Endothelial cell of umbilical vein (primary cell): ENCODE measurements at regions not wholly inside any gene's neighbourhood (a gene's known extent, or its start where the extent isn't known, plus 50 kb on each side); places are given as distances from the start of the nearest gene placed in this dataset.

Source experiments
- BruUV-seq: library from RNA; stranded (reverse); fragments of 400-500 nt; replicated peaks from 2 replicates; lab custom pipeline; 2021; lab: Mats Ljungman, UMichigan
- CTCF ChIA-PET: fragments of 300-600, 350-600 bp; sonication (Branson Sonifier 250); formaldehyde crosslinking; loops from one replicate; lab custom pipeline; 2021; ENCODE audit warnings: antibody characterized with exemption, inconsistent platforms; lab: Charles Lee
- POLR2A ChIA-PET: fragments of 300-600, 350-600 bp; sonication (Branson Sonifier 250); formaldehyde crosslinking; loops from one replicate; lab custom pipeline; 2021; ENCODE audit warnings: antibody characterized with exemption, inconsistent platforms; lab: Charles Lee
- DNase-seq: peaks from one replicate; pipeline ENCODE4 v3.0.0-alpha.2; 2011; ENCODE audit warnings: low read depth, low spot score
- FAIRE-seq: peaks from 2 replicates; lab custom pipeline; 2011; peaks lifted over from hg19 to GRCh38; lab: Jason Lieb, UNC
- H2AFZ ChIP-seq: 2 replicates; pipeline ENCODE4 v1.6.0; 2012; ENCODE audit warnings: low read depth, low read length, control low read depth, inconsistent platforms
- H3K27ac ChIP-seq: 2 replicates; pipeline ENCODE4 v1.5.1; 2011; ENCODE audit warnings: low read depth, mild to moderate bottlenecking, control low read depth, low read length, moderate library complexity; ENCODE audit not compliant: insufficient read depth
- H3K27me3 ChIP-seq, 2 experiments: 2 replicates each; pipeline versions ENCODE4 v1.6.0 to v1.6.1; 2011; ENCODE audit warnings: low read length in 2 of 2, mixed read lengths in 1 of 2; ENCODE audit not compliant: control insufficient read depth in 2 of 2, insufficient read depth in 2 of 2
- H3K36me3 ChIP-seq, 2 experiments: 2 replicates in 1 of 2; 3 replicates in 1 of 2; pipeline ENCODE4 v1.5.1; 2011; ENCODE audit warnings: low read length in 2 of 2, mild to moderate bottlenecking in 1 of 2, moderate library complexity in 1 of 2; ENCODE audit not compliant: control insufficient read depth in 2 of 2, insufficient read depth in 2 of 2; ENCODE audit errors: extremely low read depth in 1 of 2
- H3K4me1 ChIP-seq: 3 replicates; pipeline ENCODE4 v1.5.1; 2011; ENCODE audit warnings: mild to moderate bottlenecking, low read length; ENCODE audit not compliant: control insufficient read depth, insufficient read depth; ENCODE audit errors: extremely low read depth
- H3K4me2 ChIP-seq: 2 replicates; pipeline ENCODE4 v1.6.1; 2011; ENCODE audit warnings: low read length, control low read depth, mixed read lengths; ENCODE audit not compliant: insufficient read depth
- H3K4me3 ChIP-seq, 3 experiments: fragments of 200-600 bp in 1 of 3; sonication (generic), shearing (Covaris generic) in 1 of 3; replicated peaks in 1 of 3; 2 replicates each; pipeline ENCODE4 v1.5.1; 2011 to 2016; ENCODE audit warnings: control low read depth in 3 of 3, low read length in 3 of 3, mild to moderate bottlenecking in 2 of 3, inconsistent platforms in 1 of 3, low read depth in 1 of 3, moderate library complexity in 1 of 3; ENCODE audit not compliant: insufficient read depth in 1 of 3
- H3K79me2 ChIP-seq: 2 replicates; pipeline ENCODE4 v1.6.0; 2012; ENCODE audit warnings: low read length, inconsistent platforms; ENCODE audit not compliant: control insufficient read depth, insufficient read depth
- H3K9ac ChIP-seq: replicated peaks from 2 replicates; pipeline ENCODE3; 2011; ENCODE audit warnings: low read length, control low read depth; ENCODE audit not compliant: insufficient read depth; ENCODE audit errors: extremely low read depth
- H3K9me1 ChIP-seq: replicated peaks from 3 replicates; pipeline ENCODE4 v1.6.0; 2011; ENCODE audit warnings: mild to moderate bottlenecking, low read length; ENCODE audit not compliant: control insufficient read depth, insufficient read depth; ENCODE audit errors: extremely low read depth
- H3K9me3 ChIP-seq: replicated peaks from 2 replicates; pipeline ENCODE4 v1.5.1; 2012; ENCODE audit warnings: low read length, inconsistent platforms; ENCODE audit not compliant: control insufficient read depth, insufficient read depth
- H4K20me1 ChIP-seq: replicated peaks from 2 replicates; pipeline ENCODE3; 2011; ENCODE audit warnings: mild to moderate bottlenecking, low read length; ENCODE audit not compliant: control insufficient read depth, insufficient read depth; ENCODE audit errors: extremely low read depth
- EZH2 ChIP-seq: IDR thresholded peaks from 2 replicates; pipeline ENCODE4 v1.6.1; 2012; ENCODE audit warnings: borderline replicate concordance, low read depth, mild to moderate bottlenecking, moderate library complexity, low read length, inconsistent platforms; ENCODE audit not compliant: severe bottlenecking
- FOS ChIP-seq: IDR thresholded peaks from 2 replicates; pipeline ENCODE4 v1.6.1; 2011; ENCODE audit warnings: mild to moderate bottlenecking, low read length, moderate library complexity, borderline replicate concordance; ENCODE audit not compliant: insufficient read depth
- GATA2 ChIP-seq: IDR thresholded peaks from 2 replicates; pipeline ENCODE4 v1.7.0; 2011; ENCODE audit warnings: low read depth, mild to moderate bottlenecking, moderate library complexity, mixed read lengths, low read length; ENCODE audit not compliant: insufficient read length, insufficient read depth
- JUN ChIP-seq: IDR thresholded peaks from 2 replicates; pipeline ENCODE4 v1.6.1; 2011; ENCODE audit warnings: borderline replicate concordance, low read depth; ENCODE audit not compliant: insufficient read length, insufficient read depth
- MYC ChIP-seq: IDR thresholded peaks from one replicate; pipeline ENCODE4 v1.6.1; 2011; ENCODE audit warnings: mild to moderate bottlenecking, low read depth, low read length
- POLR2A ChIP-seq: IDR thresholded peaks from 2 replicates; pipeline ENCODE4 v1.6.1; 2012; ENCODE audit warnings: low read depth, mild to moderate bottlenecking, control low read depth, low read length
- POLR2AphosphoS5 ChIP-seq: IDR thresholded peaks from 2 replicates; pipeline ENCODE4 v1.6.1; 2012; ENCODE audit warnings: low read depth, mild to moderate bottlenecking, control low read depth, low read length, moderate library complexity; ENCODE audit not compliant: insufficient read depth
- dilution Hi-C: fragments of 300-500 bp; cut with MboI; formaldehyde crosslinking; loops from one replicate; pipeline ENCODE4 v1.15.0; 2019; ENCODE audit warnings: low sequenced_read_pairs; ENCODE audit not compliant: extremely low pct_ligation_motif_present
- intact Hi-C: fragments of 100-400 bp; cut with micrococcal nuclease; formaldehyde crosslinking; loops from one replicate; pipeline ENCODE4 v1.10.0; 2022
- TF ChIP-seq, protein P1 (sequence below): IDR thresholded peaks from 2 replicates; pipeline ENCODE4 v1.6.1; 2011; ENCODE audit not compliant: insufficient read depth, insufficient read length
- TF ChIP-seq, protein P2 (sequence below), 2 donors: IDR thresholded peaks; 1 replicate in 1 of 2; 2 replicates in 1 of 2; pipeline ENCODE4 v1.5.1; 2011; ENCODE audit warnings: low read length in 2 of 2, mild to moderate bottlenecking in 2 of 2, moderate library complexity in 2 of 2, control low read depth in 1 of 2, inconsistent platforms in 1 of 2, low read depth in 1 of 2; ENCODE audit not compliant: insufficient read depth in 1 of 2; ENCODE audit errors: extremely low read depth in 1 of 2

DNA sequence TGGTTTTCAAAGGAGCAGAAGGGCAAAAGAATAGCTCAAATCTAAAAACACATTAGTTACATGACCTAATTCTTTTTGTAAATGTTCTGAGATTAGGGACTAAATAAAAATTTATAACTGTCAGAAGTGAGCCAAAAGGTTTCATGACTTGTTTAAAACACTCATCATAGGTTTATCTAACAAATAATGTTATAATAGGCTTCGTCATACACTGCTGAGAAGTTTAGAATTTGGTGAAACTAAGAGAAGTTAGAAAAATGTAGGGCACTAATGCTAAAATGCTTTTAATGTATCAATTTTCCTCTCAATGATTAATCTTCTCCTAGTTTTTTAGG, 468.8 kb upstream of the CDIN1 start:
- no peaks in the 10 kb centered on the region for H3K9me3 ChIP-seq
- no peak overlapping the region for H3K27ac ChIP-seq
- H2AFZ ChIP-seq = no peak overlapping the region
- TF ChIP-seq JUN = no peak
- no peak for TF ChIP-seq GATA2
- no peak for TF ChIP-seq FOS
- no peak for TF ChIP-seq POLR2AphosphoS5
- TF ChIP-seq, protein P1, sequence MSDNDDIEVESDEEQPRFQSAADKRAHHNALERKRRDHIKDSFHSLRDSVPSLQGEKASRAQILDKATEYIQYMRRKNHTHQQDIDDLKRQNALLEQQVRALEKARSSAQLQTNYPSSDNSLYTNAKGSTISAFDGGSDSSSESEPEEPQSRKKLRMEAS = no peak
- TF ChIP-seq POLR2A = no peak
- no peak for TF ChIP-seq MYC
- TF ChIP-seq, protein P2, sequence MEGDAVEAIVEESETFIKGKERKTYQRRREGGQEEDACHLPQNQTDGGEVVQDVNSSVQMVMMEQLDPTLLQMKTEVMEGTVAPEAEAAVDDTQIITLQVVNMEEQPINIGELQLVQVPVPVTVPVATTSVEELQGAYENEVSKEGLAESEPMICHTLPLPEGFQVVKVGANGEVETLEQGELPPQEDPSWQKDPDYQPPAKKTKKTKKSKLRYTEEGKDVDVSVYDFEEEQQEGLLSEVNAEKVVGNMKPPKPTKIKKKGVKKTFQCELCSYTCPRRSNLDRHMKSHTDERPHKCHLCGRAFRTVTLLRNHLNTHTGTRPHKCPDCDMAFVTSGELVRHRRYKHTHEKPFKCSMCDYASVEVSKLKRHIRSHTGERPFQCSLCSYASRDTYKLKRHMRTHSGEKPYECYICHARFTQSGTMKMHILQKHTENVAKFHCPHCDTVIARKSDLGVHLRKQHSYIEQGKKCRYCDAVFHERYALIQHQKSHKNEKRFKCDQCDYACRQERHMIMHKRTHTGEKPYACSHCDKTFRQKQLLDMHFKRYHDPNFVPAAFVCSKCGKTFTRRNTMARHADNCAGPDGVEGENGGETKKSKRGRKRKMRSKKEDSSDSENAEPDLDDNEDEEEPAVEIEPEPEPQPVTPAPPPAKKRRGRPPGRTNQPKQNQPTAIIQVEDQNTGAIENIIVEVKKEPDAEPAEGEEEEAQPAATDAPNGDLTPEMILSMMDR (IDR thresholded peaks at IDR 0.05; ENCODE audit: extremely low read depth in 1 of 2, insufficient read depth in 1 of 2, low read depth in 1 of 2, low read length in 2 of 2) = no peak
- TF ChIP-seq EZH2 = no peak
- H3K36me3 ChIP-seq = no peaks in the 10 kb centered on the region
- H3K9ac ChIP-seq = no peak overlapping the region
- H3K4me1 ChIP-seq = no peaks in the 10 kb centered on the region
- ChIA-PET CTCF (interaction anchor here (2.7 kb wide), 1 partner anchor 8 kb away, joined by 10 read pairs; no protein-coding TSS in a partner anchor), POLR2A (no interaction called here)
- H4K20me1 ChIP-seq = no peaks in the 10 kb centered on the region
- dilution Hi-C loops = no loop called here
- no peak for FAIRE-seq
- BruUV-seq = no TSS peak
- intact Hi-C loops = no loop called here
- no peak overlapping the region for H3K4me3 ChIP-seq
- H3K9me1 ChIP-seq = no peaks in the 10 kb centered on the region
- no peaks in the 10 kb centered on the region for H3K79me2 ChIP-seq
- H3K27me3 ChIP-seq = no peaks in the 10 kb centered on the region
- H3K4me2 ChIP-seq = no peak overlapping the region
- no peak for DNase-seq
